OCI-LY3 (cell line): ENCODE measurements at regions not wholly inside any gene's neighbourhood (a gene's known extent, or its start where the extent isn't known, plus 50 kb on each side); places are given as distances from the start of the nearest gene placed in this dataset.

ENCODE experiments used
- CTCF ChIP-seq: fragments of 200-600, 300-600 bp; sonication (generic); IDR thresholded peaks from 2 replicates; pipeline ENCODE4 v1.5.1; 2014; ENCODE audit warnings: antibody characterized with exemption, low read length, low read depth
- EZH2phosphoT487 ChIP-seq: fragments of 200-600 bp; shearing (Covaris generic); IDR thresholded peaks from 2 replicates; pipeline ENCODE4 v1.6.1; 2018; ENCODE audit warnings: antibody characterized with exemption, mixed run types, low read depth

GRCh38 chr18:43680096-43680495 lies 402.8 kb upstream of the SYT4 start:
- TF ChIP-seq CTCF: no peak
- TF ChIP-seq EZH2phosphoT487: no peak
